ENCODE measurements at regions not wholly inside any gene's neighbourhood (a gene's known extent, or its start where the extent isn't known, plus 50 kb on each side); places are given as distances from the start of the nearest gene placed in this dataset.

DNA sequence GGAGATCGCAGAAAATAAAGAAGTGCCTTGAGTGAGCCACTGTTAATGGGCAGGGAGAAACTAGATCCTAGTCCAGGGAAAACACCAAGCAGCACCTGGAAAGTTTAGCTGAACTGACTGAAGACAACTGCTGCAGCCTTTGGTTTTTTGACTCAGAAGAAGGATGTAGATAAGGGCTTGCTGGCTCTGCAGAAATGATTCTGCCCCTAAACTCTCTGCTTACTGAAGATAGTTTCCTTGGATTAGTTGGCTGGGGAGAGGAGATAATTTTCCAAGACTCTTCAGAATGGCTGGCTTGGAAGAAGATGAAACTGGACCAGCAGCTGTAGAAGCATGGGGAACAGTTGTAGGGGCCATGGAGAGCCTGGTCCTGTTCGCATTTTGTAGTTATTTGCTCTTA, 471.8 kb downstream of the KDM4C start:
- FAIRE-seq, result no peak

DNA sequence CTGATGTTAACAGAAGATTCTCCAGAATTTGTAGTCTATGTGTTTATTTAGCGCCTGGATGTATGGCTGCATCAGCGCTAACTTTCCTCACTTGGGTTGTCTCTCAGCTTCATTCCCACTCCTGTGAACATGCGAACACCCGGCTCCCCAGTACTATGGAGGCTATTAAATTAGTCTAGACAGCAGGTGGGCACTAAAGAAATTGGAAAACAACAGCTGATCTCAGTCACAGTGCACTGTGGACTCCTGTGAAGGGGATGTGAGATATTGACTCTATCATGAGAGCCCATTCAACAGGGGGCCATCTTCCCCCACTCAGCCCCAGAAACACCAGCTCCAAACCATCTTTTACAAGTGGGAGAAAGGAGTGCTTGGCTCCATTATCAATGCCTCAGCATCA, 471.0 kb downstream of the KDM4C start:
- no peak for FAIRE-seq

DNA sequence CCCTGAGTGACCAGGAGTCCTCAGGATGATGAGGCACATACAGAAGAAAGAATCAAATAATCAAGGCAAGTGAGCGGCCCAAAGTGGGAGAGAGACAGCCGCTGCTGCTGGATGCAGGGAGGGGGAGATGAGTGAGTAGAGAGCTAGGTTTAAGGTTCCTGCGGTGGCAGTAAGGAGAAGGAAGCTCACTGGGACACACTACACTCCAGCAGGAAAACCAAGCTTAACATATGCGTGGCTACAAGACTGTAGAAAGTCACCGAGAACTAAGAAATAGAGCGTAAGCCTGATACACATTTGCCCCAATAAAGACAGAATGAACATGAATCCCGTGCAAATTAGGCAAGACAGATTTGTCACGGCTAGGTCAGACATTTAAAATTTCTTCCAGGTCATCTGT, 470.2 kb downstream of the KDM4C start:
- no peak for FAIRE-seq

- FAIRE-seq, result no peak
Observed at GRCh38 chr9:7226007-7226640, 468.4 kb downstream of the KDM4C start.
